IMR-90 (cell line): ENCODE measurements at regions not wholly inside any gene's neighbourhood (a gene's known extent, or its start where the extent isn't known, plus 50 kb on each side); places are given as distances from the start of the nearest gene placed in this dataset.

Experiments used
- ATAC-seq: fragments of 200-7000 bp; cut with Tn5 transposase; 2 replicates; pipeline ENCODE4 v1.9.1; 2020; ENCODE audit warnings: low read depth, mild to moderate bottlenecking, moderate library complexity
- BruUV-seq: library from RNA; stranded (reverse); fragments of 400-500 nt; replicated peaks from 2 replicates; lab custom pipeline; 2021; lab: Mats Ljungman, UMichigan
- CTCF ChIA-PET: fragments of 300-600 bp; formaldehyde crosslinking; extraction: SDS; loops from one replicate; lab custom pipeline; 2021; ENCODE audit warnings: antibody characterized with exemption; lab: Yijun Ruan, JAX
- POLR2A ChIA-PET: fragments of 300-600 bp; sonication (Branson Sonifier 250); formaldehyde crosslinking; loops from one replicate; lab custom pipeline; 2022; ENCODE audit warnings: antibody characterized with exemption; ENCODE audit not compliant: unreplicated experiment; lab: Charles Lee
- DNase-seq: peaks from one replicate; pipeline ENCODE4 v3.0.0; 2013
- H2AFZ ChIP-seq: replicated peaks from 2 replicates; pipeline ENCODE3; 2013; ENCODE audit warnings: low read length, mild to moderate bottlenecking; ENCODE audit not compliant: poor library complexity
- H2AK5ac ChIP-seq: 2 replicates; pipeline ENCODE4 v1.6.1; 2013; ENCODE audit warnings: low read depth, low read length, inconsistent platforms
- H2AK9ac ChIP-seq: replicated peaks from 2 replicates; pipeline ENCODE3; 2013; ENCODE audit warnings: mild to moderate bottlenecking, low read depth, low read length, moderate library complexity; ENCODE audit not compliant: poor library complexity
- H2BK120ac ChIP-seq: 2 replicates; pipeline ENCODE4 v1.6.1; 2013; ENCODE audit warnings: low read depth, low read length, inconsistent platforms
- H2BK15ac ChIP-seq: 3 replicates; pipeline ENCODE4 v1.6.1; 2013; ENCODE audit warnings: low read depth, low read length, inconsistent platforms
- H2BK20ac ChIP-seq: 2 replicates; pipeline ENCODE4 v1.6.1; 2013; ENCODE audit warnings: low read depth, mild to moderate bottlenecking, inconsistent platforms, low read length, moderate library complexity
- H2BK5ac ChIP-seq: 2 replicates; pipeline ENCODE4 v1.6.1; 2013; ENCODE audit warnings: mild to moderate bottlenecking, low read depth, low read length, inconsistent platforms; ENCODE audit not compliant: poor library complexity, severe bottlenecking
- H3K14ac ChIP-seq: replicated peaks from 2 replicates; pipeline ENCODE4 v1.6.1; 2013; ENCODE audit warnings: low read depth, low read length, inconsistent platforms
- H3K18ac ChIP-seq: 2 replicates; pipeline ENCODE4 v1.6.1; 2013; ENCODE audit warnings: low read depth, low read length, control low read depth
- H3K23ac ChIP-seq: 2 replicates; pipeline ENCODE4 v1.6.1; 2013; ENCODE audit warnings: low read depth, low read length, inconsistent platforms
- H3K27ac ChIP-seq: 2 replicates; pipeline ENCODE4 v1.5.1; 2013; ENCODE audit warnings: mild to moderate bottlenecking, control low read depth, low read length; ENCODE audit not compliant: insufficient read depth
- H3K27me3 ChIP-seq: 2 replicates; pipeline ENCODE4 v1.6.1; 2013; ENCODE audit warnings: low read length; ENCODE audit not compliant: control insufficient read depth, insufficient read depth
- H3K36me3 ChIP-seq: 2 replicates; pipeline ENCODE4 v1.6.1; 2013; ENCODE audit warnings: low read length, mixed read lengths; ENCODE audit not compliant: control insufficient read depth, insufficient read depth
- H3K4ac ChIP-seq: 2 replicates; pipeline ENCODE4 v1.6.1; 2013; ENCODE audit warnings: low read depth, low read length, inconsistent platforms
- H3K4me1 ChIP-seq: 2 replicates; pipeline ENCODE4 v1.6.1; 2013; ENCODE audit warnings: low read length, mixed read lengths; ENCODE audit not compliant: control insufficient read depth, insufficient read depth
- H3K4me2 ChIP-seq: 2 replicates; pipeline ENCODE4 v1.6.1; 2013; ENCODE audit warnings: low read depth, mild to moderate bottlenecking, control low read depth, low read length, moderate library complexity
- H3K4me3 ChIP-seq: 2 replicates; pipeline ENCODE4 v1.5.1; 2013; ENCODE audit warnings: low read depth, mild to moderate bottlenecking, control low read depth, low read length, moderate library complexity; ENCODE audit not compliant: insufficient read depth
- H3K56ac ChIP-seq: 2 replicates; pipeline ENCODE4 v1.6.1; 2013; ENCODE audit warnings: low read length, inconsistent platforms; ENCODE audit not compliant: insufficient read depth; ENCODE audit errors: extremely low read depth
- H3K79me1 ChIP-seq, 2 experiments: 2 replicates each; pipeline ENCODE4 v1.6.1; 2013; ENCODE audit warnings: low read length in 2 of 2, inconsistent platforms in 1 of 2, low read depth in 1 of 2
- H3K9ac ChIP-seq: 2 replicates; pipeline ENCODE4 v1.6.1; 2013; ENCODE audit warnings: low read depth, low read length, control low read depth
- H3K9me1 ChIP-seq: 2 replicates; pipeline ENCODE4 v1.6.1; 2013; ENCODE audit warnings: low read length, inconsistent platforms; ENCODE audit not compliant: insufficient read depth
- H3K9me3 ChIP-seq: 2 replicates; pipeline ENCODE4 v1.6.1; 2013; ENCODE audit warnings: low read length; ENCODE audit not compliant: control insufficient read depth, insufficient read depth
- H4K20me1 ChIP-seq: 2 replicates; pipeline ENCODE4 v1.6.1; 2013; ENCODE audit warnings: low read length, inconsistent platforms; ENCODE audit not compliant: insufficient read depth
- H4K5ac ChIP-seq: 2 replicates; pipeline ENCODE4 v1.6.1; 2013; ENCODE audit warnings: mild to moderate bottlenecking, low read depth, low read length, control low read depth
- H4K8ac ChIP-seq, 2 experiments: 2 replicates each; pipeline ENCODE4 v1.6.1; 2013; ENCODE audit warnings: low read depth in 2 of 2, low read length in 2 of 2, control low read depth in 1 of 2, inconsistent platforms in 1 of 2
- H4K91ac ChIP-seq: 2 replicates; pipeline ENCODE4 v1.6.1; 2013; ENCODE audit warnings: low read depth, low read length, inconsistent platforms; ENCODE audit not compliant: insufficient read depth
- CTCF ChIP-seq: conservative IDR thresholded peaks from 2 replicates; pipeline ENCODE4 v1.5.1; 2012; ENCODE audit warnings: mild to moderate bottlenecking, low read depth, low read length, improper control_type of control experiment
- ELK1 ChIP-seq: fragments of 150-350 bp; IDR thresholded peaks from 2 replicates; pipeline ENCODE4 v1.6.1; 2016; ENCODE audit warnings: low read depth, mild to moderate bottlenecking, low read length, moderate library complexity, borderline replicate concordance
- MAZ ChIP-seq: IDR thresholded peaks from 2 replicates; pipeline ENCODE4 v1.6.1; 2012; ENCODE audit warnings: low read depth, mild to moderate bottlenecking, low read length, improper control_type of control experiment, moderate library complexity, borderline replicate concordance
- MXI1 ChIP-seq: IDR thresholded peaks from 2 replicates; pipeline ENCODE4 v1.6.1; 2012; ENCODE audit warnings: low read depth, mild to moderate bottlenecking, low read length, moderate library complexity, borderline replicate concordance
- RAD21 ChIP-seq: IDR thresholded peaks from 2 replicates; pipeline ENCODE4 v1.6.1; 2012; ENCODE audit warnings: low read length, improper control_type of control experiment
- RFX5 ChIP-seq: IDR thresholded peaks from 2 replicates; pipeline ENCODE4 v1.8.0; 2012; ENCODE audit warnings: low read depth, mild to moderate bottlenecking, low read length, moderate library complexity
- WGBS, 2 experiments: methylation state at CpG; one replicate each; pipeline versions ENCODE4 v1.1.5 to v1.1.7; 2013; ENCODE audit warnings: missing lambda C conversion rate in 2 of 2; ENCODE audit not compliant: insufficient read length in 1 of 2; ENCODE audit errors: extremely low coverage in 2 of 2; 5-methylcytosine and 5-hydroxymethylcytosine counted together
- dilution Hi-C: fragments of 300-500 bp; cut with HindIII; formaldehyde crosslinking; loops from one replicate; pipeline ENCODE4 v1.14.3; 2018; ENCODE audit warnings: low sequenced_read_pairs; ENCODE audit not compliant: unreplicated experiment
- in situ Hi-C: fragments of 300-500 bp; cut with MboI; formaldehyde crosslinking; loops from 3 replicates; pipeline ENCODE4 v1.14.3; 2019; ENCODE audit warnings: low sequenced_read_pairs, inconsistent platforms, mixed read lengths
- intact Hi-C: fragments of 100-400 bp; cut with micrococcal nuclease; formaldehyde crosslinking; loops from 2 replicates; pipeline ENCODE4 v1.10.0; 2022

- DNase-seq (no peak), ATAC-seq (peak; percentile 80)
- Histone ChIP-seq H3K4me2 (peak overlapping the region; percentile 76), H2AK9ac (no peak overlapping the region), H3K4ac (no peak overlapping the region), H2BK5ac (no peak overlapping the region), H3K27me3 (no peaks in the 10 kb centered on the region; the same call in 1 of the 2 replicates), H4K5ac (no peak overlapping the region), H3K23ac (no peak overlapping the region), H3K4me3 (peak overlapping the region; percentile 62), H2AFZ (peak overlapping the region; percentile 91), H3K9me3 (no peaks in the 10 kb centered on the region), H3K9ac (peak overlapping the region; percentile 42; the same call in 1 of the 2 replicates), H4K8ac (no peak overlapping the region), H3K14ac (no peak overlapping the region), H2AK5ac (no peak overlapping the region), H2BK20ac (no peak overlapping the region), H3K9me1 (no peaks in the 10 kb centered on the region), H3K79me1 (no peaks in the 10 kb centered on the region), H4K20me1 (no peaks in the 10 kb centered on the region), H3K27ac (no peak overlapping the region), H4K91ac (no peak overlapping the region), H3K18ac (no peak overlapping the region), H3K56ac (no peak overlapping the region), H2BK120ac (no peak overlapping the region), H3K4me1 (no peaks in the 10 kb centered on the region), H2BK15ac (no peak overlapping the region), H3K36me3 (no peaks in the 10 kb centered on the region)
- 4% methylated on average over 43 of the region's 91 CpGs; no CpG with 5 or more reads in 1 of the 2 experiments for WGBS, 2 experiments
- POLR2A ChIA-PET = no interaction called here
- TF ChIP-seq RAD21 (peak; percentile 29; the same call in 1 of the 2 replicates), RFX5 (no peak), MXI1 (no peak), CTCF (peak; percentile 51), MAZ (peak; percentile 71; the same call in 1 of the 2 replicates), ELK1 (no peak)
- intact Hi-C loops = loop anchor here (5.0 kb wide), 2 partner anchors 1917 to 1967 kb away; no protein-coding TSS in a partner anchor
- CTCF ChIA-PET = no interaction called here
- dilution Hi-C loops = no loop called here
- BruUV-seq = no TSS peak
- in situ Hi-C loops = loop anchor here (10.0 kb wide), 1 partner anchor 1764 kb away; no protein-coding TSS in a partner anchor
These were observed 84.2 kb upstream of the MKI67 start for GRCh38 chr10:128210215-128211063.
